ENCODE measurements at regions not wholly inside any gene's neighbourhood (a gene's known extent, or its start where the extent isn't known, plus 50 kb on each side); places are given as distances from the start of the nearest gene placed in this dataset.

GRCh38 chr6:65996096-65996495 lies 289.1 kb upstream of the EYS start:
- Histone ChIP-seq H2AFZ (ENCODE audit: low read depth, low read length) (no peak overlapping the region), H3K4me2 (ENCODE audit: insufficient read depth, low read length) (no peak overlapping the region), H3K9ac (replicated peaks; ENCODE audit: extremely low read depth, insufficient read depth, low read length) (no peak overlapping the region), H3K9me3 (replicated peaks; ENCODE audit: control insufficient read depth, insufficient read depth, low read length) (no peaks in the 10 kb centered on the region), H3K4me3 (replicated peaks in 1 of 3; ENCODE audit: insufficient read depth in 1 of 3, low read depth in 1 of 3, low read length in 3 of 3) (no peak overlapping the region), H3K27me3 (ENCODE audit: control insufficient read depth in 2 of 2, insufficient read depth in 2 of 2, low read length in 2 of 2) (no peaks in the 10 kb centered on the region), H3K79me2 (ENCODE audit: control insufficient read depth, insufficient read depth, low read length) (no peaks in the 10 kb centered on the region), H4K20me1 (replicated peaks; ENCODE audit: control insufficient read depth, extremely low read depth, insufficient read depth, low read length) (no peaks in the 10 kb centered on the region), H3K9me1 (replicated peaks; ENCODE audit: control insufficient read depth, extremely low read depth, insufficient read depth, low read length) (no peaks in the 10 kb centered on the region), H3K27ac (ENCODE audit: insufficient read depth, low read depth, low read length) (no peak overlapping the region), H3K36me3 (ENCODE audit: control insufficient read depth in 2 of 2, extremely low read depth in 1 of 2, insufficient read depth in 2 of 2, low read length in 2 of 2) (no peaks in the 10 kb centered on the region), H3K4me1 (ENCODE audit: control insufficient read depth, extremely low read depth, insufficient read depth, low read length) (no peaks in the 10 kb centered on the region)
- DNase-seq (ENCODE audit: low read depth, low spot score) (no peak), FAIRE-seq (no peak)
- dilution Hi-C loops (cut with MboI; ENCODE audit: extremely low pct_ligation_motif_present, low sequenced_read_pairs): no loop called here
- CTCF ChIA-PET: no interaction called here
- TF ChIP-seq EZH2 (IDR thresholded peaks at IDR 0.05; ENCODE audit: borderline replicate concordance, low read depth, low read length, severe bottlenecking): no peak
- no peak for TF ChIP-seq POLR2AphosphoS5 (IDR thresholded peaks at IDR 0.05; ENCODE audit: insufficient read depth, low read depth, low read length)
- no peak for TF ChIP-seq JUN (IDR thresholded peaks at IDR 0.05; ENCODE audit: borderline replicate concordance, insufficient read depth, insufficient read length, low read depth)
- no peak for TF ChIP-seq CTCF (IDR thresholded peaks at IDR 0.05; ENCODE audit: extremely low read depth in 1 of 2, insufficient read depth in 1 of 2, low read depth in 1 of 2, low read length in 2 of 2)
- TF ChIP-seq MYC (IDR thresholded peaks at IDR 0.05; ENCODE audit: low read depth, low read length): no peak
- no peak for TF ChIP-seq POLR2A (IDR thresholded peaks at IDR 0.05; ENCODE audit: low read depth, low read length)
- TF ChIP-seq FOS (IDR thresholded peaks at IDR 0.05; ENCODE audit: borderline replicate concordance, insufficient read depth, low read length): no peak
- TF ChIP-seq GATA2 (IDR thresholded peaks at IDR 0.05; ENCODE audit: insufficient read depth, insufficient read length, low read depth, low read length): no peak
- TF ChIP-seq, protein P1, sequence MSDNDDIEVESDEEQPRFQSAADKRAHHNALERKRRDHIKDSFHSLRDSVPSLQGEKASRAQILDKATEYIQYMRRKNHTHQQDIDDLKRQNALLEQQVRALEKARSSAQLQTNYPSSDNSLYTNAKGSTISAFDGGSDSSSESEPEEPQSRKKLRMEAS (IDR thresholded peaks at IDR 0.05; ENCODE audit: insufficient read depth, insufficient read length): no peak
- BruUV-seq (replicated peaks): no TSS peak
- intact Hi-C loops (cut with micrococcal nuclease): no loop called here
- POLR2A ChIA-PET: no interaction called here

Measured in endothelial cell of umbilical vein (primary cell).